Stomach (tissue), 8 donors: ENCODE measurements at regions not wholly inside any gene's neighbourhood (a gene's known extent, or its start where the extent isn't known, plus 50 kb on each side); places are given as distances from the start of the nearest gene placed in this dataset.

ENCODE experiments used
- DNase-seq, 2 donors: peaks; one replicate each; pipeline versions ENCODE4 v3.0.0 to v3.0.0-alpha.2; 2013 to 2019
- H3K27ac ChIP-seq, 5 donors: fragments of 200-600 bp in 4 of 5; sonication (generic) in 4 of 5; one replicate each; pipeline ENCODE4 v1.5.1; 2013 to 2019; ENCODE audit warnings: mild to moderate bottlenecking in 1 of 5, moderate library complexity in 1 of 5
- H3K27me3 ChIP-seq, 3 donors: fragments of 200-600 bp; sonication (generic); one replicate each; pipeline ENCODE4 v1.5.1; 2017 to 2019; ENCODE audit warnings: mixed run types in 1 of 3
- H3K36me3 ChIP-seq, 4 donors: fragments of 200-600 bp; sonication (generic); 1 replicate in 3 of 4; 2 replicates in 1 of 4; pipeline ENCODE4 v1.5.1; 2016 to 2019
- H3K4me1 ChIP-seq, 4 donors: fragments of 200-600 bp; sonication (generic); one replicate each; pipeline ENCODE4 v1.5.1; 2016 to 2019
- H3K4me3 ChIP-seq, 4 donors: fragments of 200-600 bp; sonication (generic) in 3 of 4; one replicate each; pipeline ENCODE4 v1.5.1; 2016 to 2019; ENCODE audit warnings: mild to moderate bottlenecking in 1 of 4
- H3K9me3 ChIP-seq, 4 donors: fragments of 200-600 bp; sonication (generic); one replicate each; pipeline ENCODE4 v1.5.1; 2016 to 2019
- CTCF ChIP-seq, 7 experiments: fragments of 450-650 bp in 4 of 7; fragments of 200-600 bp in 3 of 7; sonication (generic) in 3 of 7; IDR thresholded peaks; one replicate each; pipeline ENCODE4 v1.5.1; 2016 to 2019; ENCODE audit warnings: antibody characterized with exemption in 7 of 7, control low read depth in 2 of 7, mild to moderate bottlenecking in 1 of 7
- EP300 ChIP-seq: sonication (generic); formaldehyde crosslinking; IDR thresholded peaks from one replicate; pipeline ENCODE4 v1.6.1; 2017; ENCODE audit warnings: antibody characterized with exemption
- POLR2A ChIP-seq, 4 donors: fragments of 450-650 bp; IDR thresholded peaks; one replicate each; pipeline ENCODE4 v1.6.1; 2016; ENCODE audit warnings: antibody characterized with exemption in 4 of 4, control low read depth in 2 of 4, mild to moderate bottlenecking in 1 of 4, moderate library complexity in 1 of 4
- POLR2AphosphoS5 ChIP-seq, 3 donors: sonication (generic); formaldehyde crosslinking; IDR thresholded peaks; one replicate each; pipeline ENCODE4 v1.6.1; 2016; ENCODE audit warnings: antibody characterized with exemption in 3 of 3
- WGBS, 5 donors: extraction: QIAGEN DNeasy Blood & Tissue Kit in 3 of 5; methylation state at CpG; one replicate each; pipeline versions ENCODE4 v1.1.5 to v1.1.7; 2013 to 2018; 5-methylcytosine and 5-hydroxymethylcytosine counted together
- intact Hi-C: fragments of 100-400 bp; cut with DNase I; formaldehyde crosslinking; loops from one replicate; pipeline ENCODE4 v1.15.1; 2023; ENCODE audit warnings: low total_unique reads
- donor health status: healthy with polysubstance abuse.
- donor health status: Bipolar disorder and iron deficiency.
- donor health status: healthy.

- H3K36me3 ChIP-seq = no peaks in the 10 kb centered on the region
- no peak overlapping the region for H3K4me3 ChIP-seq
- intact Hi-C loops = no loop called here
- no peak overlapping the region for H3K27ac ChIP-seq
- no peak for TF ChIP-seq POLR2A (IDR thresholded peaks at IDR 0.05)
- no peak for TF ChIP-seq EP300
- no peak for TF ChIP-seq POLR2AphosphoS5 (IDR thresholded peaks at IDR 0.05)
- no peak for TF ChIP-seq CTCF (IDR thresholded peaks at IDR 0.05)
- DNase-seq = peak in 1 of 2 donors; percentile 57
- H3K9me3 ChIP-seq = no peaks in the 10 kb centered on the region
- H3K27me3 ChIP-seq = peaks cover 0 to 6% (median 3%) of the 10 kb centered on the region in 3 donors
- H3K4me1 ChIP-seq = no peaks in the 10 kb centered on the region
- 43 to 69% (median 55%) methylated on average over 10 of the region's 10 CpGs for WGBS, 5 donors
These were observed 155.1 kb upstream of the CAMK1G start for GRCh38 chr1:209428241-209428921.

GRCh38 chr1:209429611-209430010 is 153.9 kb upstream of the CAMK1G start:
- intact Hi-C loops = no loop called here
- no peak for DNase-seq
- H3K27me3 ChIP-seq = peaks cover 0 to 6% (median 3%) of the 10 kb centered on the region in 3 donors
- TF ChIP-seq CTCF (IDR thresholded peaks at IDR 0.05) = no peak
- no peaks in the 10 kb centered on the region for H3K36me3 ChIP-seq
- H3K4me3 ChIP-seq = no peak overlapping the region
- H3K27ac ChIP-seq = no peak overlapping the region
- no peaks in the 10 kb centered on the region for H3K4me1 ChIP-seq
- H3K9me3 ChIP-seq = no peaks in the 10 kb centered on the region

GRCh38 chr1:209430107-209430506 is 153.4 kb upstream of the CAMK1G start:
- TF ChIP-seq POLR2A (IDR thresholded peaks at IDR 0.05) (no peak), POLR2AphosphoS5 (IDR thresholded peaks at IDR 0.05) (no peak), EP300 (no peak), CTCF (IDR thresholded peaks at IDR 0.05) (no peak)
- 70 to 87% (median 81%) methylated on average over 3 of the region's 3 CpGs for WGBS, 5 donors
- no peaks in the 10 kb centered on the region for H3K4me1 ChIP-seq
- no peaks in the 10 kb centered on the region for H3K36me3 ChIP-seq
- no peaks in the 10 kb centered on the region for H3K9me3 ChIP-seq
- peaks cover 0 to 6% (median 3%) of the 10 kb centered on the region in 3 donors for H3K27me3 ChIP-seq
- no peak overlapping the region for H3K27ac ChIP-seq
- intact Hi-C loops = no loop called here
- no peak overlapping the region for H3K4me3 ChIP-seq
- DNase-seq = no peak

GRCh38 chr1:209430821-209431259 is 152.7 kb upstream of the CAMK1G start:
- intact Hi-C loops = no loop called here
- Histone ChIP-seq H3K9me3 (no peaks in the 10 kb centered on the region), H3K27ac (no peak overlapping the region), H3K4me1 (no peaks in the 10 kb centered on the region), H3K4me3 (no peak overlapping the region), H3K36me3 (no peaks in the 10 kb centered on the region), H3K27me3 (peaks cover 0 to 6% (median 3%) of the 10 kb centered on the region in 3 donors)
- TF ChIP-seq CTCF (IDR thresholded peaks at IDR 0.05) = no peak
- no peak for TF ChIP-seq POLR2A (IDR thresholded peaks at IDR 0.05)
- TF ChIP-seq EP300 = no peak
- TF ChIP-seq POLR2AphosphoS5 (IDR thresholded peaks at IDR 0.05) = no peak
- no peak for DNase-seq
- WGBS, 5 donors = 78 to 91% (median 90%) methylated on average over 5 of the region's 5 CpGs
